ENCODE measurements at regions not wholly inside any gene's neighbourhood (a gene's known extent, or its start where the extent isn't known, plus 50 kb on each side); places are given as distances from the start of the nearest gene placed in this dataset.

- no peak for ATAC-seq (ENCODE audit: insufficient read depth, low read depth)
- DNase-seq, result no peak
- Histone ChIP-seq H3K4me1 (ENCODE audit: insufficient read depth, low read length) (no peaks in the 10 kb centered on the region), H3K9me3 (ENCODE audit: insufficient read depth, low read length, severe bottlenecking) (no peaks in the 10 kb centered on the region), H3K27ac (ENCODE audit: low read length) (no peak overlapping the region), H3K4me2 (ENCODE audit: insufficient read depth, low read length) (no peak overlapping the region), H3K4me3 (ENCODE audit: low read depth in 1 of 2, low read length in 2 of 2) (no peak overlapping the region), H3K36me3 (ENCODE audit: insufficient read depth, low read length) (no peaks in the 10 kb centered on the region), H3K79me2 (ENCODE audit: insufficient read depth, low read length) (no peaks in the 10 kb centered on the region), H3K9ac (ENCODE audit: low read depth, low read length) (no peak overlapping the region), H3K27me3 (ENCODE audit: insufficient read depth, low read length, poor library complexity) (peaks cover 8% of the 10 kb centered on the region), H4K20me1 (ENCODE audit: insufficient read depth, low read length) (no peaks in the 10 kb centered on the region), H2AFZ (ENCODE audit: low read depth, low read length) (no peak overlapping the region)
- TF ChIP-seq EZH2 (IDR thresholded peaks at IDR 0.05; ENCODE audit: borderline replicate concordance, low read depth, low read length, severe bottlenecking) (no peak), CTCF (IDR thresholded peaks at IDR 0.05; ENCODE audit: borderline replicate concordance, extremely low read depth, low read length, poor library complexity, severe bottlenecking) (no peak)
Measured at GRCh38 chr5:2382776-2383697, 368.4 kb downstream of the IRX2 start.

GRCh38 chr5:2381861-2382260 lies 369.6 kb downstream of the IRX2 start:
- no peaks in the 10 kb centered on the region for H3K79me2 ChIP-seq (ENCODE audit: insufficient read depth, low read length)
- DNase-seq (no peak), ATAC-seq (ENCODE audit: insufficient read depth, low read depth) (no peak)
- H3K4me2 ChIP-seq (ENCODE audit: insufficient read depth, low read length), result no peak overlapping the region
- no peak overlapping the region for H3K27ac ChIP-seq (ENCODE audit: low read length)
- H3K9ac ChIP-seq (ENCODE audit: low read depth, low read length), result no peak overlapping the region
- no peaks in the 10 kb centered on the region for H3K36me3 ChIP-seq (ENCODE audit: insufficient read depth, low read length)
- H2AFZ ChIP-seq (ENCODE audit: low read depth, low read length), result no peak overlapping the region
- H3K9me3 ChIP-seq (ENCODE audit: insufficient read depth, low read length, severe bottlenecking), result no peaks in the 10 kb centered on the region
- H3K4me1 ChIP-seq (ENCODE audit: insufficient read depth, low read length), result no peaks in the 10 kb centered on the region
- H3K4me3 ChIP-seq (ENCODE audit: low read depth in 1 of 2, low read length in 2 of 2), result no peak overlapping the region
- H4K20me1 ChIP-seq (ENCODE audit: insufficient read depth, low read length), result no peaks in the 10 kb centered on the region
- TF ChIP-seq EZH2 (IDR thresholded peaks at IDR 0.05; ENCODE audit: borderline replicate concordance, low read depth, low read length, severe bottlenecking) (no peak), CTCF (IDR thresholded peaks at IDR 0.05; ENCODE audit: borderline replicate concordance, extremely low read depth, low read length, poor library complexity, severe bottlenecking) (no peak)
- H3K27me3 ChIP-seq (ENCODE audit: insufficient read depth, low read length, poor library complexity), result peaks cover 8% of the 10 kb centered on the region

- ATAC-seq (ENCODE audit: insufficient read depth, low read depth) (no peak), DNase-seq (no peak)
- no peak for TF ChIP-seq CTCF (IDR thresholded peaks at IDR 0.05; ENCODE audit: borderline replicate concordance, extremely low read depth, low read length, poor library complexity, severe bottlenecking)
- TF ChIP-seq EZH2 (IDR thresholded peaks at IDR 0.05; ENCODE audit: borderline replicate concordance, low read depth, low read length, severe bottlenecking), result no peak
- H3K9me3 ChIP-seq (ENCODE audit: insufficient read depth, low read length, severe bottlenecking), result no peaks in the 10 kb centered on the region
- peaks cover 8% of the 10 kb centered on the region for H3K27me3 ChIP-seq (ENCODE audit: insufficient read depth, low read length, poor library complexity)
- H3K9ac ChIP-seq (ENCODE audit: low read depth, low read length), result no peak overlapping the region
- H4K20me1 ChIP-seq (ENCODE audit: insufficient read depth, low read length), result no peaks in the 10 kb centered on the region
- H3K4me2 ChIP-seq (ENCODE audit: insufficient read depth, low read length), result no peak overlapping the region
- H2AFZ ChIP-seq (ENCODE audit: low read depth, low read length), result no peak overlapping the region
- H3K36me3 ChIP-seq (ENCODE audit: insufficient read depth, low read length), result no peaks in the 10 kb centered on the region
- no peaks in the 10 kb centered on the region for H3K4me1 ChIP-seq (ENCODE audit: insufficient read depth, low read length)
- no peaks in the 10 kb centered on the region for H3K79me2 ChIP-seq (ENCODE audit: insufficient read depth, low read length)
- no peak overlapping the region for H3K27ac ChIP-seq (ENCODE audit: low read length)
- no peak overlapping the region for H3K4me3 ChIP-seq (ENCODE audit: low read depth in 1 of 2, low read length in 2 of 2)
Measured at GRCh38 chr5:2381070-2381469, 370.4 kb downstream of the IRX2 start.

All from DND-41 (cell line).